ES-I3 (cell line): ENCODE measurements at regions not wholly inside any gene's neighbourhood (a gene's known extent, or its start where the extent isn't known, plus 50 kb on each side); places are given as distances from the start of the nearest gene placed in this dataset.
"Not testable (repeated sequence)": the region's sequence is repeated elsewhere in the genome, so short reads cannot be mapped to it uniquely, and the experiment has no call there.

ENCODE experiments used
- H3K36me3 ChIP-seq: 2 replicates; pipeline ENCODE4 v1.6.1; 2013; ENCODE audit warnings: mild to moderate bottlenecking, low read length, control low read depth, moderate library complexity; ENCODE audit not compliant: insufficient read depth
- H3K4me1 ChIP-seq: 2 replicates; pipeline ENCODE4 v1.6.1; 2013; ENCODE audit warnings: mild to moderate bottlenecking, control low read depth, low read length; ENCODE audit not compliant: insufficient read depth
- H3K9ac ChIP-seq: 2 replicates; pipeline ENCODE4 v1.6.1; 2013; ENCODE audit warnings: low read depth, mild to moderate bottlenecking, low read length, moderate library complexity
- H3K9me3 ChIP-seq: 2 replicates; pipeline ENCODE4 v1.6.1; 2013; ENCODE audit warnings: mild to moderate bottlenecking, low read length, moderate library complexity; ENCODE audit not compliant: control insufficient read depth, insufficient read depth

GRCh38 chr11:46171693-46172092 lies 50.4 kb upstream of the PHF21A start:
- not testable (repeated sequence) for H3K36me3 ChIP-seq, H3K4me1 ChIP-seq, H3K9me3 ChIP-seq, H3K9ac ChIP-seq
